Type B pancreatic cell (in vitro differentiated cells): ENCODE measurements at regions not wholly inside any gene's neighbourhood (a gene's known extent, or its start where the extent isn't known, plus 50 kb on each side); places are given as distances from the start of the nearest gene placed in this dataset.

Source experiments
- DNase-seq: peaks from one replicate; pipeline ENCODE4 v3.0.0; 2021; ENCODE audit warnings: mixed read lengths; ENCODE audit not compliant: unreplicated experiment; ENCODE audit errors: extremely low spot score
- H3K27ac Mint-ChIP-seq: 2 replicates; pipeline ENCODE4 v1.8.0; 2021; ENCODE audit warnings: mild to moderate bottlenecking, mixed read lengths
- H3K27me3 Mint-ChIP-seq: 2 replicates; pipeline ENCODE4 v1.8.0; 2021; ENCODE audit warnings: mixed read lengths
- H3K36me3 Mint-ChIP-seq: 2 replicates; pipeline ENCODE4 v1.8.0; 2021; ENCODE audit warnings: mixed read lengths
- H3K4me1 Mint-ChIP-seq: one replicate; pipeline ENCODE4 v1.8.0; 2021; ENCODE audit warnings: mixed read lengths; ENCODE audit not compliant: unreplicated experiment
- H3K4me3 Mint-ChIP-seq: 2 replicates; pipeline ENCODE4 v1.8.0; 2021; ENCODE audit warnings: mild to moderate bottlenecking, mixed read lengths
- H3K9me3 Mint-ChIP-seq: 2 replicates; pipeline ENCODE4 v1.8.0; 2021; ENCODE audit warnings: mixed read lengths
- CTCF ChIP-seq: fragments of 200-600 bp; sonication (generic); conservative IDR thresholded peaks from 2 replicates; pipeline ENCODE4 v1.5.0; 2021; ENCODE audit warnings: antibody characterized with exemption, mild to moderate bottlenecking

- Mint-ChIP-seq H3K27ac (no peak overlapping the region), H3K27me3 (no peaks in the 10 kb centered on the region), H3K9me3 (peaks cover 5% of the 10 kb centered on the region), H3K4me1 (peaks cover 2% of the 10 kb centered on the region), H3K36me3 (no peaks in the 10 kb centered on the region), H3K4me3 (no peak overlapping the region)
- TF ChIP-seq CTCF, result no peak
- DNase-seq, result no peak
Observed at GRCh38 chr3:7793786-7794185, 707.8 kb upstream of the LMCD1 start.

GRCh38 chr3:7798276-7798675 is 703.3 kb upstream of the LMCD1 start:
- H3K4me3 Mint-ChIP-seq, result no peak overlapping the region
- peaks cover 16% of the 10 kb centered on the region for H3K4me1 Mint-ChIP-seq
- H3K9me3 Mint-ChIP-seq, result no peaks in the 10 kb centered on the region
- no peaks in the 10 kb centered on the region for H3K36me3 Mint-ChIP-seq
- H3K27me3 Mint-ChIP-seq, result no peaks in the 10 kb centered on the region
- TF ChIP-seq CTCF, result no peak
- DNase-seq, result no peak
- H3K27ac Mint-ChIP-seq, result no peak overlapping the region

GRCh38 chr3:7800006-7800780 is 701.4 kb upstream of the LMCD1 start:
- Mint-ChIP-seq H3K4me3 (no peak overlapping the region), H3K36me3 (no peaks in the 10 kb centered on the region), H3K27me3 (no peaks in the 10 kb centered on the region), H3K4me1 (peaks cover 16% of the 10 kb centered on the region), H3K9me3 (no peaks in the 10 kb centered on the region), H3K27ac (no peak overlapping the region)
- TF ChIP-seq CTCF, result peak; percentile 67
- DNase-seq, result no peak

- Mint-ChIP-seq H3K36me3 (no peaks in the 10 kb centered on the region), H3K4me1 (peaks cover 5% of the 10 kb centered on the region), H3K27ac (no peak overlapping the region), H3K4me3 (no peak overlapping the region), H3K9me3 (peaks cover 10% of the 10 kb centered on the region), H3K27me3 (no peaks in the 10 kb centered on the region)
- DNase-seq, result no peak
- TF ChIP-seq CTCF, result no peak
Observed at GRCh38 chr3:7812490-7812889, 689.1 kb upstream of the LMCD1 start.

GRCh38 chr3:7813365-7813764 is 688.3 kb upstream of the LMCD1 start:
- no peak overlapping the region for H3K27ac Mint-ChIP-seq
- no peaks in the 10 kb centered on the region for H3K27me3 Mint-ChIP-seq
- DNase-seq, result no peak
- H3K36me3 Mint-ChIP-seq, result no peaks in the 10 kb centered on the region
- H3K4me3 Mint-ChIP-seq, result no peak overlapping the region
- peaks cover 5% of the 10 kb centered on the region for H3K4me1 Mint-ChIP-seq
- peaks cover 10% of the 10 kb centered on the region for H3K9me3 Mint-ChIP-seq
- TF ChIP-seq CTCF, result no peak
